NCI-H2227 treated with DMSO at 0.1 percent for 48 hours (cell line): ENCODE measurements at regions not wholly inside any gene's neighbourhood (a gene's known extent, or its start where the extent isn't known, plus 50 kb on each side); places are given as distances from the start of the nearest gene placed in this dataset.

Experiments used
- DNase-seq: peaks from one replicate; lab custom pipeline; 2025; lab: John Stamatoyannopoulos, UW

GRCh38 chr4:26104056-26104685 is 190.2 kb downstream of the SMIM20 start:
- no peak for DNase-seq

GRCh38 chr4:26105337-26105736 is 191.3 kb downstream of the SMIM20 start:
- no peak for DNase-seq

- no peak for DNase-seq
Measured at GRCh38 chr4:26105815-26106699, 192.0 kb downstream of the SMIM20 start.

- no peak for DNase-seq
Measured at GRCh38 chr4:26106776-26107175, 192.8 kb downstream of the SMIM20 start.

GRCh38 chr4:26108054-26108453 is 194.0 kb downstream of the SMIM20 start:
- DNase-seq: no peak

GRCh38 chr4:26110493-26110892 is 196.5 kb downstream of the SMIM20 start:
- DNase-seq: no peak

- no peak for DNase-seq
Measured at GRCh38 chr4:26113339-26113940, 199.4 kb downstream of the SMIM20 start.

GRCh38 chr4:26116057-26116456 is 202.0 kb downstream of the SMIM20 start:
- no peak for DNase-seq

GRCh38 chr4:26120098-26120825 is 200.6 kb upstream of the RBPJ start:
- no peak for DNase-seq

GRCh38 chr4:26122690-26123089 is 198.1 kb upstream of the RBPJ start:
- DNase-seq: no peak

GRCh38 chr4:26124753-26125321 is 196.0 kb upstream of the RBPJ start:
- no peak for DNase-seq

- DNase-seq: no peak
Measured at GRCh38 chr4:26126143-26126718, 194.6 kb upstream of the RBPJ start.

- DNase-seq: no peak
Measured at GRCh38 chr4:26126994-26127393, 193.8 kb upstream of the RBPJ start.

GRCh38 chr4:26127851-26128337 is 192.9 kb upstream of the RBPJ start:
- DNase-seq: no peak

- no peak for DNase-seq
Measured at GRCh38 chr4:26130173-26130572, 190.6 kb upstream of the RBPJ start.

GRCh38 chr4:26130841-26131432 is 189.9 kb upstream of the RBPJ start:
- DNase-seq: no peak

GRCh38 chr4:26131711-26132110 is 189.1 kb upstream of the RBPJ start:
- no peak for DNase-seq

GRCh38 chr4:26132858-26133257 is 188.0 kb upstream of the RBPJ start:
- DNase-seq: no peak

GRCh38 chr4:26133840-26134239 is 187.0 kb upstream of the RBPJ start:
- DNase-seq: no peak

GRCh38 chr4:26135331-26135730 is 185.5 kb upstream of the RBPJ start:
- no peak for DNase-seq

- no peak for DNase-seq
Measured at GRCh38 chr4:26136615-26137014, 184.2 kb upstream of the RBPJ start.
